Right lobe of liver (tissue), 4 donors: ENCODE measurements at regions not wholly inside any gene's neighbourhood (a gene's known extent, or its start where the extent isn't known, plus 50 kb on each side); places are given as distances from the start of the nearest gene placed in this dataset.

Experiments
- POLR2A ChIP-seq: fragments of 450-650 bp; IDR thresholded peaks from one replicate; pipeline ENCODE4 v1.6.1; 2017; ENCODE audit warnings: antibody characterized with exemption, mild to moderate bottlenecking
- TF ChIP-seq, protein P1 (sequence below), 4 donors: fragments of 200-600 bp in 3 of 4; fragments of 450-650 bp in 1 of 4; IDR thresholded peaks; one replicate each; pipeline versions ENCODE4 v1.5.1 to v1.8.0; 2016 to 2022; ENCODE audit warnings: antibody characterized with exemption in 4 of 4, mild to moderate bottlenecking in 2 of 4
- donor health status: DM: no; HTN: no; CAD: no.
- donor health status: DM: no; HTN: no; CAD: no.
- donor health status: DM: no; HTN: yes; CAD: no.

DNA sequence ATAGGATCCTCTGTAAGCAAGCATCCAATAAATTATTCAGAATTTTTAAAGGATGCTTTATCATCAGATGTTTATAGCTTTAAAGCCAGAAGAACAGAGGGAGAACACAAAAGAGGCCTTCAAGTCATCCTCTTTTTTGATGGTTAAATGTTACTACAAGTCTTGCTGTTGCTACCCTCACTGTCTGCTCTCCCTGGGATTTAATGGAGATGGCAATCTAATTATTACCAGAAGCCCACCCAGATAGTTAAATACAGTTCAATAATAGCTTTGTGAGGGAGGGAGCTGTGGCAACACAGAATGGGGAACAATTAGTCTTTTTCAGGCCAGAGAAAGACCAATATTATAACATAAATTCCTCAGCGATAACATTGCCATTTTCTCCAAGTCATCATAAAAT is 87.0 kb upstream of the ACTBL2 start:
- TF ChIP-seq, protein P1, sequence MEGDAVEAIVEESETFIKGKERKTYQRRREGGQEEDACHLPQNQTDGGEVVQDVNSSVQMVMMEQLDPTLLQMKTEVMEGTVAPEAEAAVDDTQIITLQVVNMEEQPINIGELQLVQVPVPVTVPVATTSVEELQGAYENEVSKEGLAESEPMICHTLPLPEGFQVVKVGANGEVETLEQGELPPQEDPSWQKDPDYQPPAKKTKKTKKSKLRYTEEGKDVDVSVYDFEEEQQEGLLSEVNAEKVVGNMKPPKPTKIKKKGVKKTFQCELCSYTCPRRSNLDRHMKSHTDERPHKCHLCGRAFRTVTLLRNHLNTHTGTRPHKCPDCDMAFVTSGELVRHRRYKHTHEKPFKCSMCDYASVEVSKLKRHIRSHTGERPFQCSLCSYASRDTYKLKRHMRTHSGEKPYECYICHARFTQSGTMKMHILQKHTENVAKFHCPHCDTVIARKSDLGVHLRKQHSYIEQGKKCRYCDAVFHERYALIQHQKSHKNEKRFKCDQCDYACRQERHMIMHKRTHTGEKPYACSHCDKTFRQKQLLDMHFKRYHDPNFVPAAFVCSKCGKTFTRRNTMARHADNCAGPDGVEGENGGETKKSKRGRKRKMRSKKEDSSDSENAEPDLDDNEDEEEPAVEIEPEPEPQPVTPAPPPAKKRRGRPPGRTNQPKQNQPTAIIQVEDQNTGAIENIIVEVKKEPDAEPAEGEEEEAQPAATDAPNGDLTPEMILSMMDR (IDR thresholded peaks at IDR 0.05) = no peak
- TF ChIP-seq POLR2A = no peak
